D721Med (cell line): ENCODE measurements at regions not wholly inside any gene's neighbourhood (a gene's known extent, or its start where the extent isn't known, plus 50 kb on each side); places are given as distances from the start of the nearest gene placed in this dataset.

Source experiments
- DNase-seq: peaks from one replicate; pipeline ENCODE4 v3.0.0; 2011; ENCODE audit warnings: low spot score; ENCODE audit not compliant: insufficient read length
- FAIRE-seq: peaks from 2 replicates; lab custom pipeline; 2011; peaks lifted over from hg19 to GRCh38; lab: Jason Lieb, UNC
- CTCF ChIP-seq: IDR thresholded peaks from 2 replicates; pipeline ENCODE4 v1.5.1; 2012; ENCODE audit warnings: mild to moderate bottlenecking, control low read depth; ENCODE audit not compliant: insufficient read depth; ENCODE audit errors: missing control alignments

GRCh38 chr2:176536439-176537133 lies 267.3 kb downstream of the MTX2 start:
- FAIRE-seq: no peak

GRCh38 chr2:176537932-176538331 lies 268.7 kb downstream of the MTX2 start:
- TF ChIP-seq CTCF: no peak
- DNase-seq: no peak
- no peak for FAIRE-seq

More at GRCh38 chr2:176536439-176537133, 267.3 kb downstream of the MTX2 start:
- no peak for TF ChIP-seq CTCF
- DNase-seq: no peak

- TF ChIP-seq CTCF: no peak
- FAIRE-seq (no peak), DNase-seq (no peak)
Measured at GRCh38 chr2:176540995-176541394, 271.8 kb downstream of the MTX2 start.

- no peak for DNase-seq
- FAIRE-seq: no peak
- no peak for TF ChIP-seq CTCF
Measured at GRCh38 chr2:176542476-176542875, 273.2 kb downstream of the MTX2 start.

- TF ChIP-seq CTCF: no peak
- no peak for DNase-seq
- FAIRE-seq: no peak
Measured at GRCh38 chr2:176544557-176544956, 275.3 kb downstream of the MTX2 start.

GRCh38 chr2:176544991-176545956 lies 276.0 kb downstream of the MTX2 start:
- DNase-seq (no peak), FAIRE-seq (no peak)
- TF ChIP-seq CTCF: no peak
